ENCODE measurements at regions not wholly inside any gene's neighbourhood (a gene's known extent, or its start where the extent isn't known, plus 50 kb on each side); places are given as distances from the start of the nearest gene placed in this dataset.

DNA sequence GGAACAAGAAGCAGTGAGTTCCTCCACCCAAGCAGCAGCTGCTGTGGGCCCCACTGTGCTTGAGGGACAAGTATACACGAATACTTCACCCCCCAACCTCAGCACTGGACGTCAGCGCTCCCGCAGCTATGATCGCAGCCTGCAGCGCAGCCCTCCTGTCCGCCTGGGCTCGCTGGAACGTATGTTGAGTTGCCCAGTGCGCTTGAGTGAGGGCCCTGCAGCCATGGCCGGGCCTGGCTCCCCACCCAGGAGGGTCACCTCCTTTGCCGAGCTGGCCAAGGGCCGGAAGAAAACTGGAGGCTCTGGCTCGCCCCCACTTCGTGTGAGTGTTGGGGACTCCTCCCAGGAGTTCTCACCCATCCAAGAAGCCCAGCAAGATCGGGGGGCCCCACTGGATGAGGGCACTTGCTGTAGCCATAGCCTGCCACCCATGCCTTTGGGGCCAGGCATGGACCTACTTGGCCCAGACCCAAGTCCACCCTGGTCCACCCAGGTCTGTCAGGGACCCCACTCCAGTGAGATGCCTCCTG is 57.1 kb upstream of the TESK1 start:
- TF ChIP-seq, protein P1, sequence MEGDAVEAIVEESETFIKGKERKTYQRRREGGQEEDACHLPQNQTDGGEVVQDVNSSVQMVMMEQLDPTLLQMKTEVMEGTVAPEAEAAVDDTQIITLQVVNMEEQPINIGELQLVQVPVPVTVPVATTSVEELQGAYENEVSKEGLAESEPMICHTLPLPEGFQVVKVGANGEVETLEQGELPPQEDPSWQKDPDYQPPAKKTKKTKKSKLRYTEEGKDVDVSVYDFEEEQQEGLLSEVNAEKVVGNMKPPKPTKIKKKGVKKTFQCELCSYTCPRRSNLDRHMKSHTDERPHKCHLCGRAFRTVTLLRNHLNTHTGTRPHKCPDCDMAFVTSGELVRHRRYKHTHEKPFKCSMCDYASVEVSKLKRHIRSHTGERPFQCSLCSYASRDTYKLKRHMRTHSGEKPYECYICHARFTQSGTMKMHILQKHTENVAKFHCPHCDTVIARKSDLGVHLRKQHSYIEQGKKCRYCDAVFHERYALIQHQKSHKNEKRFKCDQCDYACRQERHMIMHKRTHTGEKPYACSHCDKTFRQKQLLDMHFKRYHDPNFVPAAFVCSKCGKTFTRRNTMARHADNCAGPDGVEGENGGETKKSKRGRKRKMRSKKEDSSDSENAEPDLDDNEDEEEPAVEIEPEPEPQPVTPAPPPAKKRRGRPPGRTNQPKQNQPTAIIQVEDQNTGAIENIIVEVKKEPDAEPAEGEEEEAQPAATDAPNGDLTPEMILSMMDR (IDR thresholded peaks at IDR 0.05; ENCODE audit: poor library complexity, severe bottlenecking), result no peak
- TF ChIP-seq EZH2 (IDR thresholded peaks at IDR 0.05; ENCODE audit: borderline replicate concordance, insufficient read depth, low read length, poor library complexity, severe bottlenecking) (no peak), MXI1 (conservative IDR thresholded peaks at IDR 0.05; ENCODE audit: poor library complexity, severe bottlenecking) (no peak), EP300 (conservative IDR thresholded peaks at IDR 0.05; ENCODE audit: poor library complexity, severe bottlenecking) (no peak), POLR2AphosphoS5 (IDR thresholded peaks at IDR 0.05) (no peak), SMC3 (conservative IDR thresholded peaks at IDR 0.05; ENCODE audit: poor library complexity) (no peak), TAF1 (IDR thresholded peaks at IDR 0.05; ENCODE audit: low read depth) (no peak)
